HG02885 (cell line): ENCODE measurements at regions not wholly inside any gene's neighbourhood (a gene's known extent, or its start where the extent isn't known, plus 50 kb on each side); places are given as distances from the start of the nearest gene placed in this dataset.
"Not testable (repeated sequence)": the region's sequence is repeated elsewhere in the genome, so short reads cannot be mapped to it uniquely, and the experiment has no call there.

ENCODE experiments used
- ATAC-seq: cut with Tn5 transposase; IDR thresholded peaks from one replicate; pipeline ENCODE4 v1.9.1; 2021; ENCODE audit warnings: mild to moderate bottlenecking; ENCODE audit not compliant: unreplicated experiment, poor library complexity

DNA sequence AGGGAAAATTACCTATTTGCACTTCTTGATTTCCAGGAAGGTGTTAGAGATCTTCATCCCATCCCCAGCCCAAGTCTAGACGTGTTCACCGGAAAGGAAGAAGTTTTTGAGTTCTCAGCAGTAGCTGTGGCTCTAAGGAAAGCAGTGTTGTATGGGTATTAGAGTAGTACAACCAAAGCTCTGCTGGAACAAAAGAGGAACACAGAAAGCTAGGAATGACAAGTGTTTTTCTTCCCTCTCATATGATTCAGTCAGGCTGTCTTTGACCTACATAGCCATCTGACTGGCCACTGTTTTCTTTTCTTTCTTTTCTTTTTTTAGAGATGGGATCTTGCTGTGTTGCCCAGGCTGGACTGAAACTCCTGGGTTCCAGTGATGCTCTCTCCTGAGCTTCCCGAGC, 82.7 kb upstream of the SLC39A10 start:
- no peak for ATAC-seq

DNA sequence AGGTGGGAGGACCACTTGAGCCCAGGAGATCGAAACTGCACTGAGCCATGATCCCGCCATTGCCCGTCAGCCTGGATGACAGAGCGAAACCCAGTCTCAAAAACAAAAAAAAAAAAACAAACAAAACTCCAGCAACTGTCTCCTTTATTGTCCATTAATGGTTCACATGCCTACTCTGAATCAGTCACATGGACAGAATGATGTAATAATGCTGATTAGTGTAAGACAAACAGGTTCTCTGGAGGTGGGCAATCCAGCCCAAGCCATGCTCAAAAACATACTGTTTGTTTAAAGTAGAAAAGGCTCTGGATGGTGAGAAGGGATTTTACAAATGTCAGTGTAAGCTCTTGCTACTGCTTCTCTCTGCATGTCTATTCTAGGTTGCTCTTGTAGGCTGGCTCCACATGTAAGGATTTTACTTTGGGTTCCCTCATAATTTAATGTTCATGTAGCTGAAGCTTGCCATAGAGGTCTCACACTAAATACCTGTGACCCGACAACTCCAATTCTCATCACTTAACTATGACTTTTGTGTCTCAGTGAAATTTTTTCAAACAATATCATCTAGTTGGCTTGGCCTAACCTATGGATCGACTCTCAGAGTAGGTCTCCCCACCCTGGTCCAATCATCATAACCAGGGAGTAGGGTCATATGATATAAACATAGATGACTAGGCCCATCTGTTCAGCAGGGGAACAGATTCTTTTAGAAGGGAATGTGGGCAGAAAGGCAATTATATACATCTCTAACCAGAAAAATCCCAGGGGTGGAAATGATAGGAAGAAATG, 83.9 kb upstream of the SLC39A10 start:
- no peak for ATAC-seq

DNA sequence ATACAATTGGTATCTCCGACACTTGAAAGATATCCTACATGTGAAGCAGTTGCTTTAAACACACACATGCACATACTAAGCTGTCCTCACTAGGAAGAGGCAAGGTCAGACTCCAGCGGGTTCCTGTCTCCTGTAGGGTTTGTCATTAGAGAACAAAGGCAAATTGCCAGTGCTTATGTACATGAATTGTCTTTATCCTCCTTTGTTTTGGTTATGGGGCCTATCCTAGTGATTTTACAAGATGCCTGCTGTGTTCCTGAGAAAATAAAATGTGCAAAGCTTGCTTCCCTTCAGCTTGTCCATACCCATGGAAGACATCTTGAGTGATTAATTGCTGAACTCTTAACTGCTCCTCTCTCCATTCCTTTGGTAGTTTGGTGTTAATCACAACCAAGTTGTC, 86.7 kb upstream of the SLC39A10 start:
- no peak for ATAC-seq

GRCh38 chr2:195569255-195569654, 87.8 kb upstream of the SLC39A10 start:
- ATAC-seq = no peak

- ATAC-seq = not testable (repeated sequence)
Measured at GRCh38 chr2:195564625-195565135, 92.3 kb upstream of the SLC39A10 start.

- ATAC-seq = no peak
Measured at GRCh38 chr2:195563857-195564512, 93.0 kb upstream of the SLC39A10 start.

- ATAC-seq = no peak
Measured at GRCh38 chr2:195562570-195563566, 94.2 kb upstream of the SLC39A10 start.

- peak; percentile 41 for ATAC-seq
Measured at GRCh38 chr2:195561116-195561921, 95.7 kb upstream of the SLC39A10 start.

DNA sequence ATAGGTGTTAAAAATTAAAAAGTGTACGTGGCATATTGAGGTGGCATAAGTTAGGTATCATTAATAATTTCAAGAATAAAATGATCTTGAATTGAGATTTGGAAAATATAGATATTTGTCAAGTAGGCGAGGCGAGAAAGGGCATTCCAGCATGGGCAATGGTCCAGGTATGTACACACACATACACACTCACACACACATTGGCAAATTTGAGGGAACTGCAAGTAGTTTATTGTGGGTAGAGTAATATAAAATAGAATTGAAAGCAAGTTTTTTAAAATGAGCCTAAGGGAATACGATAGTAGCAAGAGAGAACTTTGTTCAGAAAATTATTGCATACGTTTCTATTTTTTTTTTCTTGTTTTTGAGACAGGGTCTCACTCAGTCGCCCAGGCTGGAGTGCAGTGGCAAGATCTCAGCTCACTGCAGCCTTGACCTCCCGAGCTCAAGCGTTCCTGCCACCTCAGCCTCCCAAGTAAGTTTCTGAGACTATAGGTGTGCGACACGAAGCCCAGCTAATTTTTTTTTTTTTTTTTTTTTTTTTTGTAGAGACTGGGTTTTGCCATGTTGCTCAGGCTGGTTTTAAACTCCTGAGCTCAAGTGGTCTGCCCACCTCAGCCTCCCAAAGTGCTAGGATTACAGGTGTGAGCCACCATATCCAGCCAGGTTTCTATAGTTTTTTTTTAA, 96.7 kb upstream of the SLC39A10 start:
- no peak for ATAC-seq

GRCh38 chr2:195559431-195559914, 97.6 kb upstream of the SLC39A10 start:
- peak; percentile 81 for ATAC-seq

DNA sequence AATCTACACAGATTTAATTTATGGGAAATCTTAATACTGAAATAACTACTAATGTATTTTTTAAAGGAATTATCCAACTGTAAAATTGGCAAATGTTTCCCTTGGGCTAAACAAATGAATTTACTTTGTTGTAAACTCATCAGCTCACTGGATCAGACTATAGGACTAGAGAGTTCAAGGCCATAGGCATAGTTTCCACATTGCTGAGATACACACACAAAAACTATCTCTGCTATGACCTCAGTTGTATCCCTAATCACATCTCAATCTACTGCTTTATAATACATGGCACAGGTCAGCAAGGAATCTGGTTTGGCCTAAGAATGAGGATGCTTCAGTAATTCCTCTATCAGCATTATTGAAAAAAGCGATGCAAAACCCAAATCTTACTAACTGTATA, 101.1 kb upstream of the SLC39A10 start:
- no peak for ATAC-seq

- no peak for ATAC-seq
Measured at GRCh38 chr2:195552581-195552980, 104.4 kb upstream of the SLC39A10 start.

DNA sequence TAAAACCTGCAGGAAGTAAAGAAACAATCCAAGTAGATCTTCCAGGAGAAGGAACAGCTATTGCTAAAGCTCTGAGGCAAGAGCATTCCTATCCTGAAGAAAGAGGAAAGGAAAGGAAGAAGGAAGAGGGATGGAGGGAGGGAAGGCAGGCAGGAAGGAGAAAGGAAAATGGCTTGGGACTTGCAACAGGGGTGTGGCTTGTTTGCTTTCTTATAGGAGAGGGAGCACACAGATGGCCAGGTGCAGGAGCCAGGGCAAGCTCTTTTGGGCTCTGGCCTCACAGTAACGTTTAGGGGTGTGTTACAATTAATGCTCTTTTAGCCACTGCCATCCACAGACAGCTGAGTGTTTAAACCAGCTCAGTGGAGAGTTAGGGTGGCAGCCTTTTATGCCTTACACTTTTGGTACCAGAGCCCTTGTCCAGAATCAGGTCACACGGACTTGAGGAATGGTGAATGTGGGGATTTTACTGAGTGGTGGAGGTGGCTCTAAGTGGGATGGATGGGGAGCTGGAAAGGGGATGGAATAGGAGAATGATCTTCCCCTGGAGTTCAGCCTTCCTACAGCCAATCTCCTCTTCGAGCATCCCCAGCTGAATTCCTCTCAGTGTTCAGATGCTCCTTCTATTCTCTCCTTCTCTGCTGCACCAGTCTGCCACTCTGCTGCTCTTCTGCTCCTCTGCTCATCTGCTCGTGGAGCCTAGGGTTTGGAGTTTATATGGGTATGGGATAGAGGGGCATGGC, 108.7 kb upstream of the SLC39A10 start:
- no peak for ATAC-seq

GRCh38 chr2:195547268-195547840, 109.7 kb upstream of the SLC39A10 start:
- ATAC-seq = not testable (repeated sequence)

GRCh38 chr2:195545811-195546210, 111.2 kb upstream of the SLC39A10 start:
- ATAC-seq = no peak

DNA sequence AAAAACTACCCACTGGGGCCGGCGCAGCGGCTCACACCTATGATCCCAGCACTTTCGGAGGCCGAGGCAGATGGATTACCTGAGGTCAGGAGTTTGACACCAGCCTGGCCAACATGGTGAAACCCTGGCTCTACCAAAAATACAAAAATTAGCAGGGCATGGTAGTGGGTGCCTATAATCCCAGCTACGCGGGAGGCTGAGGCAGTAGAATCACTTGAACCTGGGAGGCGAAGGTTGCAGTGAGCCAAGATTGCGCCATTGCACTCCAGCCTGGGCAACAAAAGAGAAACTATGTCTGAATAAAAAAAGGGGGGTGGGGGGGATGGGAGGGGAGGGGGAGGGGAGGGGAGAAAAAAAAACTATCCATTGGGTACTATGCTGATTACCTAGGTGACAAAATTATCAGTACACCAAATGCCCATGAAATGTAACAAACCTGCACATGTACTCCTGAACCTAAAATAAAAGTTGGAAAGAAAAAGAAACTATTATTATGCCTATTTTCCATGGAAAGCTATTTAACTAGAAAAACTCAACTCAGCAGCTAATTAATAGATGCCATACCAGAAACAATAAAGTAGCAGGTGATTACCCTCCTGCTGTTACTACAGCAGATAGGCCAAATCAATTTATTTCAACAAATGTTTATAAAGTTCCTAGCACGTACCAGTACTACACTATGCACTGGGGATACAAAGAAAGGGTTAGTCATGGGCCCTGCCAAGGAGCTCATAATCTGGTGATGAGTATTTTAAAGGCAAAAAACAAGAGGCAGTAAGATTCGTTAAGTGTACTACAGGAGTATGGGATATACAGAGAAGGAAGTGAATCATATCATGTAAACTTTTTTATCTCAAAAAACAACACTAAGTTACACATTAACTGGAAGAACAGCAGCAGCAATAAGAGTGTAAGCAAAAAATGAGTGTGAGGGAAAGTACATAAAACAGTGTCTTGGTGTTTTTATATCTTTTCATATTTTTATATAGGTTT, 112.8 kb upstream of the SLC39A10 start:
- peak; percentile 54 for ATAC-seq

- ATAC-seq = no peak
Measured at GRCh38 chr2:195543063-195543462, 114.0 kb upstream of the SLC39A10 start.
